ENCODE measurements at regions not wholly inside any gene's neighbourhood (a gene's known extent, or its start where the extent isn't known, plus 50 kb on each side); places are given as distances from the start of the nearest gene placed in this dataset.
"Not testable (repeated sequence)": the region's sequence is repeated elsewhere in the genome, so short reads cannot be mapped to it uniquely, and the experiment has no call there.

- Histone ChIP-seq H3K36me3 (no peaks in the 10 kb centered on the region), H3K4me3 (no peak overlapping the region), H3K27me3 (no peaks in the 10 kb centered on the region), H3K9me3 (no peaks in the 10 kb centered on the region), H3K4me1 (no peaks in the 10 kb centered on the region), H3K27ac (no peak overlapping the region)
- no peak for TF ChIP-seq POLR2A (IDR thresholded peaks at IDR 0.05)
- no peak for TF ChIP-seq CTCF (IDR thresholded peaks at IDR 0.05)
- no peak for DNase-seq
- intact Hi-C loops (cut with DNase I; ENCODE audit: low total_unique reads) = no loop called here
Measured at GRCh38 chr4:134510544-134510943, 309.0 kb upstream of the PABPC4L start.

- Histone ChIP-seq H3K4me3 (no peak overlapping the region), H3K9me3 (no peaks in the 10 kb centered on the region), H3K4me1 (no peaks in the 10 kb centered on the region), H3K27ac (peak overlapping the region; percentile 26 to 55), H3K27me3 (no peaks in the 10 kb centered on the region), H3K36me3 (no peaks in the 10 kb centered on the region)
- no peak for DNase-seq
- intact Hi-C loops (cut with DNase I; ENCODE audit: low total_unique reads) = no loop called here
- TF ChIP-seq CTCF (IDR thresholded peaks at IDR 0.05) = no peak
- TF ChIP-seq POLR2A (IDR thresholded peaks at IDR 0.05) = no peak
Measured at GRCh38 chr4:134505511-134505910, 303.9 kb upstream of the PABPC4L start.

- H3K4me3 ChIP-seq = no peak overlapping the region
- no peaks in the 10 kb centered on the region for H3K27me3 ChIP-seq
- H3K4me1 ChIP-seq = no peaks in the 10 kb centered on the region
- no peaks in the 10 kb centered on the region for H3K9me3 ChIP-seq
- no peak for DNase-seq
- no peak for TF ChIP-seq POLR2A (IDR thresholded peaks at IDR 0.05)
- TF ChIP-seq CTCF (IDR thresholded peaks at IDR 0.05) = no peak
- no peak overlapping the region for H3K27ac ChIP-seq
- intact Hi-C loops (cut with DNase I; ENCODE audit: low total_unique reads) = no loop called here
- no peaks in the 10 kb centered on the region for H3K36me3 ChIP-seq
Measured at GRCh38 chr4:134501973-134502643, 300.5 kb upstream of the PABPC4L start.

- H3K36me3 ChIP-seq; H3K4me1 ChIP-seq; intact Hi-C loops (cut with DNase I; ENCODE audit: low total_unique reads); H3K4me3 ChIP-seq; H3K27me3 ChIP-seq; DNase-seq; H3K9me3 ChIP-seq; H3K27ac ChIP-seq: not testable (repeated sequence)
Measured at GRCh38 chr4:134501488-134501887, 299.9 kb upstream of the PABPC4L start.

GRCh38 chr4:134499074-134499473 lies 297.5 kb upstream of the PABPC4L start:
- intact Hi-C loops (cut with DNase I; ENCODE audit: low total_unique reads) = no loop called here
- DNase-seq = no peak

More at GRCh38 chr4:134499074-134499473, 297.5 kb upstream of the PABPC4L start:
- no peak overlapping the region for H3K27ac ChIP-seq
- H3K4me3 ChIP-seq = no peak overlapping the region
- no peaks in the 10 kb centered on the region for H3K27me3 ChIP-seq
- no peaks in the 10 kb centered on the region for H3K4me1 ChIP-seq
- H3K36me3 ChIP-seq = no peaks in the 10 kb centered on the region
- TF ChIP-seq CTCF (IDR thresholded peaks at IDR 0.05) (no peak), POLR2A (IDR thresholded peaks at IDR 0.05) (no peak)
- no peaks in the 10 kb centered on the region for H3K9me3 ChIP-seq
